Liver (tissue), 8 donors: ENCODE measurements at regions not wholly inside any gene's neighbourhood (a gene's known extent, or its start where the extent isn't known, plus 50 kb on each side); places are given as distances from the start of the nearest gene placed in this dataset.

Experiments
- DNase-seq: peaks from one replicate; pipeline ENCODE4 v3.0.0-alpha.2; 2017; ENCODE audit warnings: low spot score
- H3K27ac ChIP-seq, 2 donors: one replicate each; pipeline ENCODE4 v1.7.0; 2013; ENCODE audit warnings: inconsistent platforms in 2 of 2, low read length in 2 of 2, control low read depth in 1 of 2, low read depth in 1 of 2, mild to moderate bottlenecking in 1 of 2
- H3K27me3 ChIP-seq, 4 donors: one replicate each; pipeline versions ENCODE4 v1.6.1 to v1.7.0; 2013; ENCODE audit warnings: low read length in 3 of 4, inconsistent platforms in 1 of 4, mild to moderate bottlenecking in 1 of 4, moderate library complexity in 1 of 4; ENCODE audit not compliant: control insufficient read depth in 4 of 4, insufficient read depth in 4 of 4
- H3K36me3 ChIP-seq, 4 donors: one replicate each; pipeline versions ENCODE4 v1.6.1 to v1.7.0; 2013; ENCODE audit warnings: low read length in 3 of 4, mild to moderate bottlenecking in 3 of 4, low read depth in 1 of 4, moderate library complexity in 1 of 4; ENCODE audit not compliant: control insufficient read depth in 4 of 4, insufficient read depth in 3 of 4
- H3K4me1 ChIP-seq, 4 donors: one replicate each; pipeline versions ENCODE4 v1.6.1 to v1.7.0; 2013; ENCODE audit warnings: low read length in 3 of 4, mild to moderate bottlenecking in 3 of 4, moderate library complexity in 1 of 4; ENCODE audit not compliant: control insufficient read depth in 4 of 4, insufficient read depth in 4 of 4
- H3K4me3 ChIP-seq, 3 donors: one replicate each; pipeline versions ENCODE4 v1.6.1 to v1.7.0; 2013; ENCODE audit warnings: low read length in 3 of 3, control low read depth in 1 of 3, low read depth in 1 of 3, mild to moderate bottlenecking in 1 of 3
- H3K9ac ChIP-seq, 2 donors: one replicate each; pipeline ENCODE4 v1.7.0; 2013; ENCODE audit warnings: low read length in 2 of 2, mild to moderate bottlenecking in 2 of 2, moderate library complexity in 2 of 2, control low read depth in 1 of 2, low read depth in 1 of 2
- H3K9me3 ChIP-seq, 4 donors: one replicate each; pipeline versions ENCODE4 v1.6.1 to v1.7.0; 2013; ENCODE audit warnings: low read length in 3 of 4; ENCODE audit not compliant: control insufficient read depth in 4 of 4
- ATF3 ChIP-seq: IDR thresholded peaks from 2 replicates; pipeline ENCODE4 v1.6.1; 2016; ENCODE audit warnings: antibody characterized with exemption
- CTCF ChIP-seq: fragments of 150-350 bp; IDR thresholded peaks from 2 replicates; pipeline ENCODE4 v1.5.1; 2017; ENCODE audit warnings: improper control_type of control experiment, low read depth, low read length; ENCODE audit not compliant: missing input control
- EGR1 ChIP-seq, 2 donors: IDR thresholded peaks; 2 replicates each; pipeline ENCODE4 v1.6.1; 2016 to 2018; ENCODE audit warnings: antibody characterized with exemption in 2 of 2, low read depth in 2 of 2
- FOXA1 ChIP-seq: IDR thresholded peaks from 2 replicates; pipeline ENCODE4 v1.6.1; 2016; ENCODE audit warnings: antibody characterized with exemption
- FOXA2 ChIP-seq: IDR thresholded peaks from 2 replicates; pipeline ENCODE4 v1.6.1; 2016; ENCODE audit warnings: antibody characterized with exemption
- GABPA ChIP-seq, 2 donors: IDR thresholded peaks in 1 of 2; conservative IDR thresholded peaks in 1 of 2; 2 replicates each; pipeline ENCODE4 v1.6.1; 2016; ENCODE audit warnings: antibody characterized with exemption in 2 of 2, mild to moderate bottlenecking in 1 of 2, moderate library complexity in 1 of 2
- HNF4A ChIP-seq, 2 donors: conservative IDR thresholded peaks; 2 replicates each; pipeline ENCODE4 v1.6.1; 2016; ENCODE audit warnings: antibody characterized with exemption in 2 of 2, mild to moderate bottlenecking in 2 of 2
- HNF4G ChIP-seq: IDR thresholded peaks from 2 replicates; pipeline ENCODE4 v1.6.1; 2016; ENCODE audit warnings: antibody characterized with exemption
- JUND ChIP-seq, 2 donors: IDR thresholded peaks; 2 replicates each; pipeline ENCODE4 v1.6.1; 2016; ENCODE audit warnings: antibody characterized with exemption in 2 of 2
- MAX ChIP-seq: IDR thresholded peaks from 2 replicates; pipeline ENCODE4 v1.6.1; 2016; ENCODE audit warnings: antibody characterized with exemption
- RAD21 ChIP-seq, 2 donors: IDR thresholded peaks; 2 replicates each; pipeline ENCODE4 v1.6.1; 2016; ENCODE audit warnings: antibody characterized with exemption in 2 of 2, mild to moderate bottlenecking in 2 of 2
- REST ChIP-seq: IDR thresholded peaks from 2 replicates; pipeline ENCODE4 v1.6.1; 2016; ENCODE audit warnings: antibody characterized with exemption, mild to moderate bottlenecking
- RXRA ChIP-seq, 2 donors: IDR thresholded peaks; 2 replicates each; pipeline ENCODE4 v1.6.1; 2017 to 2018; ENCODE audit warnings: antibody characterized with exemption in 2 of 2, mild to moderate bottlenecking in 1 of 2
- SP1 ChIP-seq: IDR thresholded peaks from 2 replicates; pipeline ENCODE4 v1.6.1; 2018; ENCODE audit warnings: antibody characterized with exemption, mild to moderate bottlenecking
- YY1 ChIP-seq: IDR thresholded peaks from 2 replicates; pipeline ENCODE4 v1.6.1; 2016; ENCODE audit warnings: antibody characterized with exemption, mild to moderate bottlenecking
- ZBTB33 ChIP-seq: IDR thresholded peaks from 2 replicates; pipeline ENCODE4 v1.6.1; 2016; ENCODE audit warnings: antibody characterized with exemption
- WGBS: extraction: QIAGEN DNeasy Blood & Tissue Kit; methylation state at CpG from one replicate; pipeline ENCODE4 v1.1.7; 2013; 5-methylcytosine and 5-hydroxymethylcytosine counted together
- donor health status: healthy.
- donor health status: healthy.
- donor health status: healthy.
- donor health status: healthy.
- donor health status: healthy.

GRCh38 chr7:115758025-115758424 lies 272.5 kb downstream of the TFEC start (continued):
- no peak for TF ChIP-seq REST
- no peak for TF ChIP-seq EGR1 (IDR thresholded peaks at IDR 0.05; ENCODE audit: low read depth in 2 of 2)
- TF ChIP-seq YY1, result no peak
- no peak for TF ChIP-seq JUND (IDR thresholded peaks at IDR 0.05)
- TF ChIP-seq RXRA (IDR thresholded peaks at IDR 0.05), result no peak
- TF ChIP-seq GABPA (IDR thresholded peaks at IDR 0.05 in 1 of 2, conservative IDR thresholded peaks at IDR 0.05 in 1 of 2), result no peak
- no peak for TF ChIP-seq FOXA1

GRCh38 chr7:115754226-115754625 lies 276.3 kb downstream of the TFEC start:
- TF ChIP-seq RAD21 (IDR thresholded peaks at IDR 0.05) (no peak), ZBTB33 (no peak), GABPA (IDR thresholded peaks at IDR 0.05 in 1 of 2, conservative IDR thresholded peaks at IDR 0.05 in 1 of 2) (no peak), MAX (no peak), JUND (IDR thresholded peaks at IDR 0.05) (no peak)
- WGBS, result 69% methylated on average over 2 of the region's 2 CpGs
- no peaks in the 10 kb centered on the region for H3K36me3 ChIP-seq

GRCh38 chr7:115749924-115750323 lies 280.6 kb downstream of the TFEC start:
- 80% methylated on average over 6 of the region's 6 CpGs for WGBS
- DNase-seq, result no peak
- TF ChIP-seq FOXA2, result no peak
- no peak for TF ChIP-seq EGR1 (IDR thresholded peaks at IDR 0.05; ENCODE audit: low read depth in 2 of 2)
- TF ChIP-seq HNF4G, result no peak
- TF ChIP-seq FOXA1, result no peak
- no peak for TF ChIP-seq ZBTB33
- TF ChIP-seq MAX, result no peak
- TF ChIP-seq SP1, result no peak
- TF ChIP-seq CTCF, result no peak
- no peak for TF ChIP-seq HNF4A (conservative IDR thresholded peaks at IDR 0.05)
- no peak for TF ChIP-seq ATF3
- no peak for TF ChIP-seq JUND (IDR thresholded peaks at IDR 0.05)
- TF ChIP-seq RXRA (IDR thresholded peaks at IDR 0.05), result no peak

More at GRCh38 chr7:115754226-115754625, 276.3 kb downstream of the TFEC start:
- no peak for DNase-seq
- H3K27me3 ChIP-seq, result no peaks in the 10 kb centered on the region
- no peak overlapping the region for H3K4me3 ChIP-seq
- no peak overlapping the region for H3K27ac ChIP-seq
- no peaks in the 10 kb centered on the region for H3K4me1 ChIP-seq
- no peaks in the 10 kb centered on the region for H3K9me3 ChIP-seq
- no peak overlapping the region for H3K9ac ChIP-seq

More at GRCh38 chr7:115749924-115750323, 280.6 kb downstream of the TFEC start:
- Histone ChIP-seq H3K9ac (no peak overlapping the region), H3K4me1 (no peaks in the 10 kb centered on the region), H3K27ac (no peak overlapping the region), H3K36me3 (no peaks in the 10 kb centered on the region), H3K27me3 (no peaks in the 10 kb centered on the region), H3K4me3 (no peak overlapping the region), H3K9me3 (no peaks in the 10 kb centered on the region)
